GM21529 (cell line): ENCODE measurements at regions not wholly inside any gene's neighbourhood (a gene's known extent, or its start where the extent isn't known, plus 50 kb on each side); places are given as distances from the start of the nearest gene placed in this dataset.
"Not testable (repeated sequence)": the region's sequence is repeated elsewhere in the genome, so short reads cannot be mapped to it uniquely, and the experiment has no call there.

ENCODE experiments used
- ATAC-seq: cut with Tn5 transposase; IDR thresholded peaks from one replicate; pipeline ENCODE4 v1.9.1; 2021; ENCODE audit not compliant: unreplicated experiment

DNA sequence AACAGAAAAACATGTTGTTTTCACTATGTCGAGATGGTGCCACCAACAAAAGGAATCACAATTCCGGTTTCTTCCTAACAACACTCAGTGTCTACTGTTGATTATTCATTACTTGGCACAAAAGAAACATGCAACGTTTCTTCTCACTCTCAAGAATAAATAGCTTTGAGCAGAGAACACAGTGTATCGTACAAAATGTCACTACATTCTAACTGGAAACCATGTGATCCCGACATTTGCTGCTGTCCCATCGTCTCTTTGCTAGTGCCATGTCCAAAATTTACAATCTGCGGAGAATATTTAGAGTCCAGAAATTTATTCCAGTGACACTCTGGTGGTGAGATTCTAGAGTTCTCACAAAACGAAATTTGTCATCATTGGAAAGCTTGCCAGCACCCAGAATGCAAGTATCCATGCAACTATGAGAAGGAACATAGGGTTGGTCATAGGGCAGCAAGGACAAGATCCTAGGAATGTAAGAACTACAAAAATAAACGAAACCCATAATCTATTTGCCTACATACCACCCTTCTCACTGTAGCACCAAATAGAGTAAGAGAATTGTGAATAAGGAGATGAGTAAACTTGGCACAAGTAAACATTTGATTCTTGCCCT lies 505.1 kb downstream of the LTN1 start:
- no peak for ATAC-seq

DNA sequence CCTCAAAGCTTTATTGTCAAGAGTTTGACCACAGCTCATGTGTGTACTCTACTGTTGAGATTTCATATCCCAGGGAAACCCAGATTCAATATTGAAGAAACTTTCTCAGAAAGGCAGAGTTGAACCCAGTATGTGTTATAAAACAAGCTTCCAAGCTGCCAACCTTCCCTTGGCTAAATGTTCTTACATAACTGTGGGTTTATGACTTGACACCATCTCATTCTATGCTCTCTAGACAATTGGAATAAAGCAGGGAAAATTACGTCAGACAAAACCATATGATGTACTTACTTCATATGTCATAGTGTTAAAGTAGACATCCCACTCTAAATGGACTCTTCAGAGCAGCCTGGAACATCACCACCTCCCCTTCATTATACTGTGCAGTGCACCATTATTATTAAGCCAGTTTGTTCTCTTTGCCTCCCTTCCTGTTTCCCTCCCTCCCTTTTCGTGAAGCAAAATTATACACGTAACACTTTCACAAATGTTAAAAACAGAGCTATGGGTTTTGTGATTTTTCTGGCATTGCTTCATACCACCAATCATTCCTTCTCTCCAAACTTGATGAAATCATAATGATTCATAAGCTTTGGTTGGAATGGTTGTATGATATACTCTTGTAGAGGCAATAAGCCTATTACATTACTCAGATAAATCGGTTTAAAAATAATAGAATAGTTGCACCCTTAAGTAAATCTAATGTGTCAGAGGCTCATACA lies 507.2 kb downstream of the LTN1 start:
- ATAC-seq = no peak

DNA sequence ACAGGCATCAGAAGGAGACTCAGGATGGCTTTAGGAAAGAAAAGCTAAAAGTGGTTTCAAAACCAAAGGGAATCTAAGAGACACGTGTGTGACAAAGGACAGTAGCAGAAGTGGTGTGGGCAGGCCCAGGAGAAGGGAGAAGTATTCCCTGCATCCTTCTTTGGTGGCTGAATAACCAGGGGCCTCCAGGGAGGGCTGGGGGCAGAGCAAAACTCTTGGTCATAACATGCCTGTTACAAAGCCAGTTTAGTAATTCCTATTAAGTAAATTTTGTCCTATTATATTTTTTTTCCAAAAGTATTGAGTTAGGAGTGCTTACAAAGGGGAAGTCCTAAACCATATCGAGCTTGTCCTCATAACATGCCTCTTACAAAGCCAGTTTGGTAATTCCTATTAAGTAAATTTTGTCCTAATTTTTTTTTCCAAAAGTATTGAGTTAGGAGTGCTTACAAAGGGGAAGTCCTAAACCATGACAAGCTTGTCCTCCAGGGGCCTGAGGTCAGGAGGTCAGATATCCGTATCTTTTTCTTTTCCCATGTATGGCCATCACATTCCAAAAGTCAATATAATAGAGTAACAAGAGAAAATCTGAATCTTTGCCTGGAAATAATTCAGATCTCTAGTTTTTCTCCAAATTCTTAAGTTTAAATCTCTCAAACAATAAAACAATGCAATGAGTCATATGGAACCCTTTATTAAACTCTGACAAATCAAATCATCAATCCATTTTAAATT lies 509.2 kb downstream of the LTN1 start:
- no peak for ATAC-seq

DNA sequence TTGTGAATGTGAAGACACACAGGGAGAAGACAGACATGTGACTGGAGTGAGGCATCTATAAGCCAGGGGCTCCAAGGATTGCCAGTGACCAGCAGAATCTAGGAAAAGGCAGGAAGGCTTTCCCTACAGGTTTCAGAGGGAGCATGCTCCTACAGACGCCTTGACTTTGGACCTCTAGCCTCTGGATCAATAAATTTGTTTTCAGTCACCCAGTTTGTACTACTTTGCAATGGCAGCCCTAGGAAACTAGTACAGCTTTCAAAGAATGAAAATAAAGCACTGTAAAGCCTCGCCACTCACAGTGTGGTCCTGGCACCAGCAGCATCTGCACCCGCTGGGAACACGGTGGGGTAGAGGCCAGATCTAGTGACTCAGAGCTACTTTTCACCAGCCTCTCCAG lies 510.0 kb downstream of the LTN1 start:
- no peak for ATAC-seq

DNA sequence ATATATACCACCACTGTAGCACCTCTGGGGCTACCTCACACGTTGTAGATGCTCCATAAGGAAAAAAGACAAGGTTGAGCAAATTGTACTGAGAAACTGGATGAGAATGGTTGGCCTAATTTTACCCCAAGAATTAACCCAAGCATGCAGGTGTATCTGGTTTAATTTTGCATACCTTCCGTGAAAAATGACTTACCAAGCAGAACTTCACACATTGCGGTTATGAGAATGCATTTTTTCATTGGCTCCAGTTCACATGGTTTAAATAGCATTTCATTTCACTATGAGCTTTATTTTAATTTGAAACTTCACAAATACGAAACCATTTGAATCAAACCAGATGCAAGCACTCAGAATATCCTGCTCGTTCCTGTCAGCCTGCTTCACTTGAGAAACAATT lies 512.2 kb downstream of the LTN1 start:
- ATAC-seq = no peak

DNA sequence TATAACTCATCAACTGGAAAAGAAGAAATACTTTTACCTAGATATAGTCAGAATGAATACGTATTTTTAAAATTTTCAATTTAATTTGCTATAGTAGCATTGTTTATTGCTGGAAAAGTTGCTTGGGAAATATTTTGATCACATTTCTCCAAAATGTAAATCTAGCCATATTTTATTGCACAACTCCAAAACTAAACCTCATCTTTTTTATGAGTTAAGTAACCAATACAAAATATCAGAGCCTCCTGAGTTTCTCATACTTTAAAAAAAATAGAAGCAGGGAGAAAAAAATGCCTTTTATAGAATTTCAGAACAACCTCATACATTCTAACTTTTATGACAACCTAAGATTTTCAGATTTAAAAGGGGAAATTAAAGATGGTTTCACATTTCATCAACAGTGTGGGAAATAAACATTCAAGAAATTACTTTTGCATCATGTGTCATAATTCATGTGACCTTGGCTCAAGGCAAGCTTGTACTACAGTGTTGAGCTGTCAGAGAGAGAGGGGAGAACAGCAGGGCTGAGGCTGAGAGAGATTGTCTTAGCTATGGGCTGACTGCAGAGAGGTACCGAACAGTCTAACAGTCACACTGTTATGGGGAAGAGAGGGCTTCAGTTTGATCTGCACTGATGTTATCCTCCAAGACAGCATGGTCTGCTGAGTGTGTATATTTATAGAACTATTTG lies 519.0 kb downstream of the LTN1 start:
- ATAC-seq = peak; percentile 74

DNA sequence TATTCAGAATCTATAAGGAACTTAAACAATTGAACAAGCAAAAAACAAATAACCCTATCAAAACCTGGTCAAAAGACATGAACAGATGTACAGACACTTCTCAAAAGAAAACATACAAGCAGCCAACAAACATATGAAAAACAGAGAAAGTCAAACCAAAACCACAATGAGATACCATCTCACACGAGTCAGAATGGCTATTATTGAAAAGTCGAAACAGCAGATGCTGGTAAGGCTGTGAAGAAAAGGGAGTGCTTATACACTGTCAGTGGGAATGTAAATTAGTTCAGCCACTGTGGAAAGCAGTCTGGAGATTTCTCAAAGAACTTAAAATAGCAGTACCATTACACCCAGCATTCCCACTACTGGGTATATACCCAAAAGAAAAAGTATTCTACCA lies 520.1 kb downstream of the LTN1 start:
- ATAC-seq = not testable (repeated sequence)

DNA sequence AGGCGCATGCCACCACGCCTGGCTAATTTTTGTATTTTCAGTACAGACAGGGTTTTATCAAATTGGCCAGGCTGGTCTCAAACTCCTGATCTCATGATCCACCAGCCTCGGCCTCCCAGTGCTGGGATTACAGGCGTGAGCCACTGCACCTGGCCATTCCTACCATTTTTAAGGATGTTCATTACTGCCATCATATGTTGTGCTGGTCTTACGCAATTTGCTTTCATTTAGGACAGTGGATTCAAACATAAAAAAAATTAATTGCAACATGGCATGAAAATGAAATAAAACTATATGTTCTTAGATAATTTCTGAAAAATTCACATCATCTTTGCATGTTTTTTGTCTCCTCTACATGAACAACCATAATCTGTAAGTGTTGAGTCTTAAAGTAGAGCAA lies 527.7 kb downstream of the LTN1 start:
- ATAC-seq = no peak

DNA sequence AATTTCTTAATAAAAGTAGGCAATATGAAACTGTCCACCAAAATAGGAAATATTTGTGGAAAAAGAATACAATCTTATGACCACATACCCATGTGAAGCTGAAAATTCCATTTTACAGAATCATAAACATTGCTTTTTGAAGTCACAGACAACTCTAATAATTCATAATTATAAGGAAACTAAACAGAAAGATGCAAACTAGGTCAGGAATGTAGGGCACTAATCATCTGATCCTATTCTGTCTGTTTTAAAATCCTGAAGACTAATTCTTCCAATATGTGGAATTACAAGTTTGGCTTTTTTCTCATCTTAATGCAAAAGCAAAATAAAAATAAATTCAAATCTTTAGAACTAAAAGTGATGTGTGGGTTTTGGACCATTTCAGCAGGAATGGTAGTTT lies 528.6 kb downstream of the LTN1 start:
- ATAC-seq = no peak

DNA sequence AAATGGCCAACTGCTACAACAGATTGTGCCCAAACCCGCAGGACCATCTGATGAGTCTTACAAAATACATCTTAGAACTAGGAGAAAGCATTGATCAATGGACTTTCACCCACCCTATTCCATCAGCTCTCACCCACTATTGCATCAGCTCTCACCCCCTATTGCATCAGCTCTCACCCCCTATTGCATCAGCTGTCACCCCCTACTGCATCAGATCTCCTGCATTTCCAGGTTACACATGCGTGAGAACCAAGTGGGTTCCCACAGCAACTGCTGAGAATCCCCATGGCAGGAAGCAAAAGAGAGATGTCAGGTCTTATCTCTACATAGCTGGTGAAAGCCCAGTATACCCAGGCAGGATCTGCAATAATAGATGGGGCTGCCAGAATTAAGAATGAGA lies 533.5 kb downstream of the LTN1 start:
- ATAC-seq = no peak

DNA sequence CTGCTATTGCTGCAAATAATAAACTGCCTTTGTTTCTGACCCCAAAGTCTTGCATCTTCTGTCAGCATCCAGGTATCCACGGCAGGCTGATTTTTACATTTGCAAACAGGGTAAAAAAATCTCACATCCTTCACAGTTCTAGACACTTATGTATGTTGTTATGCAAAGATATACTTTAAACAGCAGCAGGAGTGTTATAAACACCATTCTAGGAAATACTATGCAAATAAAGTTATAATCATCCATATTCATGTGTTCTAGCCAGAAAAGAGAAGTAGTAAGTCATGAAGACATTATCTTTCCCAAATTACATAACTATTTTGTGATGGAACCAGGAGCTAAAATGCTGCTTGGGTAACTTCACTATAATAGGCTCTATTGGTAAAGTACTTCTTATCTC lies 534.2 kb downstream of the LTN1 start:
- ATAC-seq = no peak

DNA sequence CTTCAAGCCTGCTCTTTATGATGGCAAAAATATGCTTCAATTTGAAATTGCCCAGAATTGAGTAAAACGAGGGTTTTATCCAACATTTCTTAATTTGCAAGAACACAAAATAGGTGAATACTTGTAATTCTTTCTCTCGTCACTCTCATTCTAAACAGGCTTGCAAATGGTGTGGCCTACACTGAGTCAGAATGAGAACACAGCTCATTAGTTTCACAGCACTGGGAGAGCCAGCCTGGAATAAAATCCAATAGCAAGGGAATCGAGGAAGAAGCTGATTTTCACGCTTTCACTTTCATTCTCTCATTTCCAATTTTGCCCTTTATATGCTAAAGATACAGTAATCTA lies 537.5 kb downstream of the LTN1 start:
- ATAC-seq = no peak

DNA sequence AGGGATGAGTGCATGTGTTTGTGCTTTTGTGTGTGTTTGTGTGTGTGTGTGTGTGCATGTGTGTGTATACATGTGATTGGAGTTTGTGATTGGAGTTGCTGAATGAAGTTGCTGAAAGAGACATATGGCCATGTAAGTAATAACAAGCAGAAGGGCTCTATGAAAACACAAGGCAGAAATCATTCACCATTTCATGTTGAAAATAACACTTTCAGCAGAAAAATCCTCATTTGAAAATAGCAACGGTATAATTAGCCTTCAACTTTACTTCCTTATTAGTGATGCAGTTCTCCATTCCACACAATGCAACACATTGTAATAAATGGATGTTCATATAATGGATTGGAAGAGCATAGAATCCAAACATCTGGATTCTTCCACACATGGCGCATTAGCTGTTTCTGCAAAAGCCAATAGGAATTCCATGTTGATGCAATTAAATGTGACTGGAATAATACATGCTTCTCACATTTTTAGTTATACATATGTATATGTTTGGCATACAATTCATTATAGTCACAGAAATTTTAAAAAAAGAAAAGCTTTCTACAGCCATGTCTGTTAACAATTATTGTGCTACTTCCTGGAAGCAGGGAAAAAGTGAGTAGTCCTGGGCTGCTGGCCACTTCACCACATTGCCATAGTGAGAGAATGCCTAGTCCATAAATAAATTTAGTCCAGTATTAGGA lies 538.0 kb downstream of the LTN1 start:
- no peak for ATAC-seq

DNA sequence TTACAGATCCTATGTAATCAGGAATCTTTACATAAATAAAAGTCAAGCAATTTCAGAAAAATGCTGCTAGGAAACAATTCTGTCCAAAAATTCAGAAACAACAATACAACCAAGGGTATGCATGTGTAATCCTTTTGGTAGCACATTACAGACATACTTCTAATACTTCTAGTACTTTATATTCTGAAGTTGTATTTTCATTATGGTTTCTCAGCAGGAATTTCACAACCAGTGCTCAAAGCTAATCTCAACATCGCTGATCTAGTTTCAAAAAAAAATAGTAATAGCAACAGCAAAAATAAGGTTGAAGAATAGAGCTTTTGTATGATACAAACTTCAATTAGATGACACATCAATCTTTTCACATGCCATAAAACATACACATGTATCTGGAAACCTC lies 545.2 kb downstream of the LTN1 start:
- ATAC-seq = no peak

DNA sequence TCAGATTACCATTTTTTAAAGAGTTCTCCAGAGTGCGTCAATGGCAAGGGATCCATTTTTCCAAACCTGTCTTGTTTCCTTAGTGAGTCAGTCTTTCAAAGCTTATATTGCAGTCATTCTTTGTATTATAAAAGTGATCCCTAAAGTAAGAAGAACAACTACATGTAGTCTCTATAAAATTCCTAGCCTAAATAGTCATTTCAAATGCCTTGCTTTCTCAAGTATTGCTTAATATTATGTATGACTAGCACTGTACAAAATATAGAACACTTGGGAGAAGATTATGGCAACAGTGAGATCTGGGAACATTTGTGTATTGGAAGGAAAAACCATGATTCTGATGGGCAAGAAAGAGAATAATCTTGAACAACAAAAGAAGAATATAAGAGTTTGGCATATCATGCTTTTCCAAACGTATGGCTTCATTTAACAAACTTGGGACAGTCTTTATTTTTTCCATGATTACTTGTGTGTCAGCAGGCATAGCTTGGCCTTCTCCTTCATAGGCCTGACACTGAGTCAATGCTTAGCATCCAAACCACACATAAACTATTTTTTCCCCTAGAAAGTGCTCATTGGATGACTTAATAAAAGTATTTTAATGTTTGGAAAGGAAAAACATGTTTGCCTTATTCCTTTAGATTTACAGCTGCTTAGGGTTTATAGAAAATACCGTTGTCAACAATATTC lies 547.4 kb downstream of the LTN1 start:
- ATAC-seq = no peak

DNA sequence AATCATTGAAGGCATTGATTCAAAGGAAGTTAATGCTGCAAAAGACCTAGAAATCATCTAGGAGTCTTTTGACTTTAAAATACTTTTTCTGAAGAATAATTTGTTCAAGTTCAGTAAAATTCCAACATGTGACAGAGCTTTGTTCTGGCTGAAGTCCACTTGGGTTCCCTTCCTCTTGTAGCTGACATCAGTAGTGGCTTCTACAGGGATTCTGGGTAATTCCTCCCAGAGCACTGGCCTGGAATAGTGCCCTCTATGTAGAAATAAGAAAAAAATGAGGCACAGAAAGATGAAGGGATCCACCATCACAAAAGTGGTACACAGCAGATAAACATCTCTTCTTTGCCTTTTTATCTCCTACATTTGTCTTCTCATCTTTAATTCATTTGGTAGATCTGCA lies 548.1 kb downstream of the LTN1 start:
- no peak for ATAC-seq

DNA sequence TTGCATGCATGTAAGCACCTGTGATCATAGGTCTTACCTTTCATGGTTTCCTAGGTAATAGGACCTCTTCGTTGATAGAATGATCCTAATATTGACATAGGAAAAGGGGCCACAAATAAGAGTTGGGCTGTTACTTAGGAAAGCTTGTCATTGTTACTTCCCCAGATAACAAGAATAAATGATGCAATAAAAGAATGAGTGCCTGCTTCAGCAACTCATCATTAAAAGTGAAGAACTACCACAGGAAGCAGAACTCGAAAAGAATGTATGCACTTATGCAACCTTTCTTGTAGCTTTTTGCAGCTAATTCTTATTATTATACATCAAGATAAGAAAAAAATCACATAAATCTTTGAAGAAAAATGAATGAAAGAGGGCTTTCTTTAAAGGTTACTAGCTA lies 548.6 kb downstream of the LTN1 start:
- ATAC-seq = no peak

DNA sequence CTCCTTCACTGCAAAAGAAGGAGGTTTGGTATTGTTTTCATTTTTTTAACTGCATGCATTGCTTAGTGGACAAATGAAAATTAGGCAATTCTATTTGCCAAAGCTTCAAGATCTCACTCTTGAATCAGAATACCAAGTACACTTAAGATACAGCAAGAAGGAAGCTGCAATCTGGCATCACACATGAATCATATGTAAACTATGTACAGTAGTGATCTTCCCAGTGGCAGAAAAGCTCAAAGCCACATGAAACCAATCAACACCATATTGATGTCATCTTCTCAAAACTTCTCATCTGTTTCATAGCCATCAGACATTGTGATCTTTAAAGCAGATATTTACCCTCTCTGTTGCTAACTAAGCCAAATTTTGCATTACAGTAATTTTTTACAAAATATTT lies 550.1 kb downstream of the LTN1 start:
- no peak for ATAC-seq

DNA sequence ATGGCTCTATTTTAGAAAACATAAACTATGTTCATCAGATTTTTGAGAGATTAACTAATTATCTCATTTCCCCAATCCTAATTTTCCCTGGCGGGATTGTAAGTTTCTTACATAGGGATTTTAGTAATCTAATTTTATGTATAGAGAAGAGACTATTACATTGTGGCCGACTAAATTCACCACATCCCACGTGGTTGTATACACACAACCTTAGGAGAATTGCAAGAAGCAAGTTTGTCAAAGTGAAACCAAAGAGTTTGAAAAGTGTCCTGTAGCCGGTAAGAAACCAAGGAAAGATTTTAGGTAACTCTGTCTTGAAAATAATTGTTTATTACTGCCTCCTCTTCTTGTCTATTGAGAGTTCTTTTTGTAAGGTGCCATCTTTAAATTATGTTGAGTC lies 550.6 kb downstream of the LTN1 start:
- ATAC-seq = no peak

DNA sequence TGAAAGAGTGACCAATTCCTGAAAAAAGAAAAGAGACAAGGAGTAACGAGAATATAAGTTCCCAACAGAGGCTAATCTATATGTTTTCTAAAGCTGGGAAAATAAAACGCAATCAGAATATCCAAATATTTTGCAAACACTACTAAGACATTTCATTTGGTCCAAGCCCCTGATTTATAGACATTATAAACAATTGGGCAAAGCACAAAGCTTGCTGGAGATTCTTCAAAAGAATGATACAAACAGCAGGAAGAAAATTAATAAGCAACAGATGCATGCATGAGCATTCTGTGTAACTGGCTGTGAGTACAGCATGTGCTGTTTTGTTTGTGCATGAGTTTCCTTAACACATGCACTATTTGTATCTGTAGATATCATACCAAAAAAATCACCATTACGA lies 552.9 kb downstream of the LTN1 start:
- no peak for ATAC-seq

DNA sequence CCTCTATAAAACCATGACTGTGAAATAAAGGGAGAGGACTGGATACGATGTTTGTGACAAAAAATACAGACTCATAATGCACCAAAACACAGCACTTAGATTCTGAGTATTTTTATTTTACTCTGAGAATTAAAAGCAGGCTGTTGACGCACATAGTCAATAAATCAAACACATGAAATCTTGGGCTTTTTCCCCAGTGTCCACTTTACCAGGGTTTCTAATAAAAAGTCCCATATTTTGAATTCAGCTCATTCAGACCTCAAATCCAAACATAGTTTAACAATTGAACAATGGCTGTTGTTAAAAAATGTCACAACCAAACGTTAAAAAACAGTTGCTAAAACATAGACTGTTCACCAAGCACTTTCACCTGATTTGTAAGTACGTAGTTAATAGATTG lies 553.4 kb downstream of the LTN1 start:
- no peak for ATAC-seq
